GM12878 (cell line): ENCODE measurements at regions not wholly inside any gene's neighbourhood (a gene's known extent, or its start where the extent isn't known, plus 50 kb on each side); places are given as distances from the start of the nearest gene placed in this dataset.

Source experiments
- ATAC-seq: fragments of 200-7000 bp; cut with Tn5 transposase; 3 replicates; pipeline ENCODE4 v1.9.1; 2020; ENCODE audit warnings: mild to moderate bottlenecking, moderate library complexity
- BruUV-seq: library from RNA; stranded (reverse); fragments of 400-500 nt; replicated peaks from 2 replicates; lab custom pipeline; 2021; lab: Mats Ljungman, UMichigan
- CTCF ChIA-PET: fragments of 300-600 bp; sonication (Branson Sonifier 250); formaldehyde crosslinking; extraction: SDS; loops from one replicate; lab custom pipeline; 2021; ENCODE audit warnings: inconsistent platforms; lab: Yijun Ruan, JAX
- POLR2A ChIA-PET: fragments of 350-600 bp; formaldehyde crosslinking; extraction: SDS; loops from one replicate; lab custom pipeline; 2021; ENCODE audit warnings: inconsistent platforms; lab: Charles Lee
- RAD21 ChIA-PET: fragments of 300-600 bp; sonication (Branson Sonifier 250); formaldehyde crosslinking; loops from one replicate; lab custom pipeline; 2023; ENCODE audit warnings: antibody characterized with exemption; ENCODE audit not compliant: unreplicated experiment; lab: Charles Lee
- SMC1A ChIA-PET: fragments of 300-600 bp; sonication (Branson Sonifier 250); formaldehyde crosslinking; loops from one replicate; lab custom pipeline; 2023; ENCODE audit not compliant: unreplicated experiment, uncharacterized antibody; lab: Charles Lee
- DNase-seq: peaks from one replicate; pipeline ENCODE4 v3.0.0-alpha.2; 2011; ENCODE audit warnings: low read depth, low spot score
- FAIRE-seq: peaks from 3 replicates; lab custom pipeline; 2011; peaks lifted over from hg19 to GRCh38; lab: Jason Lieb, UNC
- H2AFZ ChIP-seq: 2 replicates; pipeline ENCODE4 v1.6.0; 2011; ENCODE audit warnings: low read depth, low read length, control low read depth; ENCODE audit not compliant: control insufficient read depth
- H3K27ac ChIP-seq: 2 replicates; pipeline ENCODE4 v1.5.1; 2011; ENCODE audit warnings: control low read depth; ENCODE audit not compliant: control insufficient read depth, insufficient read depth
- H3K27me3 ChIP-seq, 2 experiments: replicated peaks in 1 of 2; 2 replicates each; pipeline versions ENCODE4 v1.6.0 to v1.6.1; 2011; ENCODE audit warnings: low read length in 1 of 2; ENCODE audit not compliant: control insufficient read depth in 2 of 2, insufficient read depth in 2 of 2
- H3K36me3 ChIP-seq, 2 experiments: 2 replicates each; pipeline ENCODE4 v1.5.1; 2011; ENCODE audit warnings: low read length in 1 of 2; ENCODE audit not compliant: control insufficient read depth in 2 of 2, insufficient read depth in 2 of 2
- H3K4me1 ChIP-seq: 2 replicates; pipeline ENCODE4 v1.6.1; 2011; ENCODE audit warnings: mild to moderate bottlenecking, low read length, moderate library complexity, mixed read lengths; ENCODE audit not compliant: control insufficient read depth, insufficient read depth
- H3K4me2 ChIP-seq: 2 replicates; pipeline ENCODE4 v1.6.0; 2011; ENCODE audit warnings: control low read depth; ENCODE audit not compliant: control insufficient read depth, insufficient read depth
- H3K4me3 ChIP-seq: fragments of 200-600 bp; sonication (generic); 2 replicates; pipeline ENCODE4 v1.5.1; 2016
- H3K79me2 ChIP-seq: 2 replicates; pipeline ENCODE4 v1.6.0; 2011; ENCODE audit warnings: low read length; ENCODE audit not compliant: control insufficient read depth, insufficient read depth
- H3K9ac ChIP-seq: 2 replicates; pipeline ENCODE4 v1.8.0; 2011; ENCODE audit warnings: low read length, control low read depth, mixed read lengths; ENCODE audit not compliant: control insufficient read depth, insufficient read depth
- H3K9me3 ChIP-seq: replicated peaks from 3 replicates; pipeline ENCODE4 v1.5.1; 2011; ENCODE audit warnings: mild to moderate bottlenecking, low read length; ENCODE audit not compliant: control insufficient read depth, insufficient read depth
- H4K20me1 ChIP-seq: 2 replicates; pipeline ENCODE4 v1.6.0; 2011; ENCODE audit not compliant: control insufficient read depth, insufficient read depth
- CHD2 ChIP-seq: IDR thresholded peaks from 2 replicates; pipeline ENCODE4 v1.6.1; 2011; ENCODE audit warnings: low read depth, low read length, improper control_type of control experiment, borderline replicate concordance
- EZH2 ChIP-seq: IDR thresholded peaks from 2 replicates; pipeline ENCODE4 v1.6.1; 2012; ENCODE audit warnings: low read depth, mild to moderate bottlenecking, control low read depth, inconsistent platforms, low read length, borderline replicate concordance; ENCODE audit not compliant: control insufficient read depth
- FOXM1 ChIP-seq: IDR thresholded peaks from 2 replicates; pipeline ENCODE4 v1.6.1; 2012; ENCODE audit warnings: low read depth, mild to moderate bottlenecking, inconsistent platforms, low read length, moderate library complexity
- PAX5 ChIP-seq: IDR thresholded peaks from 2 replicates; pipeline ENCODE4 v1.6.1; 2011; ENCODE audit warnings: low read depth, low read length, borderline replicate concordance
- RELA ChIP-seq: fragments of 450-650 bp; IDR thresholded peaks from 2 replicates; pipeline ENCODE4 v1.8.0; 2014; ENCODE audit warnings: borderline replicate concordance; ENCODE audit not compliant: partially characterized antibody
- SREBF1 ChIP-seq: IDR thresholded peaks from 2 replicates; pipeline ENCODE4 v1.6.1; 2012; ENCODE audit warnings: mild to moderate bottlenecking, low read length
- SUPT20H ChIP-seq: IDR thresholded peaks from 2 replicates; pipeline ENCODE4 v1.6.1; 2011; ENCODE audit warnings: low read depth, mild to moderate bottlenecking, low read length, moderate library complexity, borderline replicate concordance; ENCODE audit not compliant: control insufficient read depth
- ZNF384 ChIP-seq: IDR thresholded peaks from 2 replicates; pipeline ENCODE4 v1.6.1; 2012; ENCODE audit warnings: low read depth, mild to moderate bottlenecking, low read length, improper control_type of control experiment, borderline replicate concordance
- WGBS: methylation state at CpG from one replicate; pipeline ENCODE4 v1.1.6; 2016; ENCODE audit warnings: low lambda C conversion rate; ENCODE audit not compliant: insufficient replicate concordance, insufficient coverage; ENCODE audit errors: missing lambda C conversion rate; 5-methylcytosine and 5-hydroxymethylcytosine counted together
- in situ Hi-C: fragments of 300-500 bp; cut with MboI; formaldehyde crosslinking; loops from 9 replicates; pipeline ENCODE4 v1.14.3; 2018; ENCODE audit warnings: mixed read lengths
- intact Hi-C: fragments of 100-400 bp; cut with micrococcal nuclease; formaldehyde crosslinking; loops from one replicate; pipeline ENCODE4 v1.14.2; 2022; ENCODE audit not compliant: unreplicated experiment
- TF ChIP-seq, protein P1 (sequence below): fragments of 450-650 bp; formaldehyde crosslinking; IDR thresholded peaks from 2 replicates; pipeline ENCODE4 v1.4.0; 2022; ENCODE audit warnings: mild to moderate bottlenecking, moderate library complexity

DNA sequence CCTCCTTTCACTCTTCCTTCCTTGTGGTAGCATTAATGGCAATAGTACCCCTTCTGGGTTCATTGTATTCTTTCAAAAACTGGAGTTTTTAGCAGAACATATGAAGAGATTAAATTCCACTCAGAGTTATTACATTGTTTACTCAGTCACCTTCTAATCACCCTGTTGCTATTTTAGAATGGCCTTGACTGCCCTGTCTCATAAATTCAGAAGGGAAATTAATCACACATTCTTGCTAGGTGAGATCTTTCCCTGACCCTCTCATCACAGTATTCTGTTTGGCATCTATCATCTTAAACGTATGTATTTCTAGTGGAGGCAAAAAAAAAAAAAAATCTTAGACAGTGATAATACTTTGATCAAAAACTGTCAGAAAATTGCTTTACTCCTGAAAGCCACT lies 760.4 kb downstream of the ADCYAP1 start:
- BruUV-seq = no TSS peak
- no peak overlapping the region for H3K27ac ChIP-seq
- H2AFZ ChIP-seq = no peak overlapping the region
- CTCF ChIA-PET = interaction anchor here (0.6 kb wide), 1 partner anchor 927 kb away, joined by 3 read pairs; no protein-coding TSS in a partner anchor
- H3K4me2 ChIP-seq = no peak overlapping the region
- H3K9ac ChIP-seq = no peak overlapping the region
- WGBS = 0% methylated on average over 1 of the region's 1 CpG
- RAD21 ChIA-PET = no interaction called here
- H3K79me2 ChIP-seq = no peaks in the 10 kb centered on the region
- FAIRE-seq = no peak
- in situ Hi-C loops (loop anchor here (10.0 kb wide), 1 partner anchor 800 kb away; no protein-coding TSS in a partner anchor), intact Hi-C loops (loop anchor here (10.0 kb wide), 1 partner anchor 880 kb away; no protein-coding TSS in a partner anchor)
- no peaks in the 10 kb centered on the region for H3K9me3 ChIP-seq
- POLR2A ChIA-PET = no interaction called here
- no peak overlapping the region for H3K4me3 ChIP-seq
- TF ChIP-seq SREBF1 = no peak
- no peak for TF ChIP-seq FOXM1
- no peak for TF ChIP-seq PAX5
- TF ChIP-seq ZNF384 = no peak
- no peak for TF ChIP-seq CHD2
- TF ChIP-seq EZH2 = no peak
- TF ChIP-seq SUPT20H = no peak
- TF ChIP-seq RELA = no peak
- TF ChIP-seq, protein P1, sequence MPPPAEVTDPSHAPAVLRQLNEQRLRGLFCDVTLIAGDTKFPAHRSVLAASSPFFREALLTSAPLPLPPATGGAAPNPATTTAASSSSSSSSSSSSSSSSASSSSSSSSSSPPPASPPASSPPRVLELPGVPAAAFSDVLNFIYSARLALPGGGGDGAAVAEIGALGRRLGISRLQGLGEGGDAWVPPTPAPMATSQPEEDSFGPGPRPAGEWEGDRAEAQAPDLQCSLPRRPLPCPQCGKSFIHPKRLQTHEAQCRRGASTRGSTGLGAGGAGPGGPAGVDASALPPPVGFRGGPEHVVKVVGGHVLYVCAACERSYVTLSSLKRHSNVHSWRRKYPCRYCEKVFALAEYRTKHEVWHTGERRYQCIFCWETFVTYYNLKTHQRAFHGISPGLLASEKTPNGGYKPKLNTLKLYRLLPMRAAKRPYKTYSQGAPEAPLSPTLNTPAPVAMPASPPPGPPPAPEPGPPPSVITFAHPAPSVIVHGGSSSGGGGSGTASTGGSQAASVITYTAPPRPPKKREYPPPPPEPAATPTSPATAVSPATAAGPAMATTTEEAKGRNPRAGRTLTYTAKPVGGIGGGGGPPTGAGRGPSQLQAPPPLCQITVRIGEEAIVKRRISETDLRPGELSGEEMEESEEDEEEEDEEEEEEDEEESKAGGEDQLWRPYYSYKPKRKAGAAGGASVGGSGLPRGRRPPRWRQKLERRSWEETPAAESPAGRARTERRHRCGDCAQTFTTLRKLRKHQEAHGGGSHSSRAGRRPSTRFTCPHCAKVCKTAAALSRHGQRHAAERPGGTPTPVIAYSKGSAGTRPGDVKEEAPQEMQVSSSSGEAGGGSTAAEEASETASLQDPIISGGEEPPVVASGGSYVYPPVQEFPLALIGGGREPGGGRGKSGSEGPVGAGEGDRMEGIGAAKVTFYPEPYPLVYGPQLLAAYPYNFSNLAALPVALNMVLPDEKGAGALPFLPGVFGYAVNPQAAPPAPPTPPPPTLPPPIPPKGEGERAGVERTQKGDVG = no peak
- no peak for ATAC-seq
- no peaks in the 10 kb centered on the region for H3K4me1 ChIP-seq
- no peak for DNase-seq
- H4K20me1 ChIP-seq = no peaks in the 10 kb centered on the region
- SMC1A ChIA-PET = interaction anchor here (0.6 kb wide), 1 partner anchor 684 kb away, joined by 3 read pairs; no protein-coding TSS in a partner anchor
- no peaks in the 10 kb centered on the region for H3K36me3 ChIP-seq
- no peaks in the 10 kb centered on the region for H3K27me3 ChIP-seq
